ENCODE measurements at regions not wholly inside any gene's neighbourhood (a gene's known extent, or its start where the extent isn't known, plus 50 kb on each side); places are given as distances from the start of the nearest gene placed in this dataset.

- no peak for DNase-seq
These were observed 218.9 kb upstream of the ISX start for GRCh38 chr22:34847072-34847471.

GRCh38 chr22:34849965-34850364 is 216.0 kb upstream of the ISX start:
- no peak for DNase-seq

DNA sequence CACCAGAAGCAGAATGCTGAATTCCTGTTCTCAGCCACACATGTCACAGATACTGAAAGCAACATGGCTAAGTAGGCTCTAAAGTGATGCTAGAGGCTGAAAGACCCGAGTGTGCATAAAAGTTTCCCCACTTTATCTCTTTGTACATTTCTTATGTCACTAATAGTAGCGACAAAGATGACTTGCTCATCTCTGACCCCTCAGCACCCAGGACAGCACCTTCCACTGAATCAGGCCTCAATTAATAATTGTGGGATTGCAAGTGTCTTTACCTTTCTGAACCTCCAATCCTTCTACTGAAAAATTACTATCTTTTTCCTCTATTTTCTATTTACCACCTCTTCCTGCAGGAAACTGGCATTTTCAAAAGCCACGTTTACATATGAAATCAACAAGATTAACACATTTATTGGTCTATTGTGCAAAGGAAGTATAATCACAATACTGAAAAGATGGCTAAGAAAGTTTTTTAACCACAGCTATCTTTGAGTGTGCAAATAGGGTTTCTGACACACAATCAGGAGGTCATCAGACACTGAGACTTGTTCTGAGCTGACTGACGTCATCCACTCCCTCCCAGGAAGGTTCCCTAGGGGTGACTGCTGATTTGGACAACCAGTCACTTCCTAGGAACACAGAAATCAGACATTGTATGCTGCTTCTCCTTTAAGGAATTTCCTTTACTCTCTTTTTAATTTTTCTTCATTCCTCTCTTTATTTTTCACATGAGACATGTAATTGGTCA is 213.9 kb upstream of the ISX start:
- DNase-seq = no peak

DNA sequence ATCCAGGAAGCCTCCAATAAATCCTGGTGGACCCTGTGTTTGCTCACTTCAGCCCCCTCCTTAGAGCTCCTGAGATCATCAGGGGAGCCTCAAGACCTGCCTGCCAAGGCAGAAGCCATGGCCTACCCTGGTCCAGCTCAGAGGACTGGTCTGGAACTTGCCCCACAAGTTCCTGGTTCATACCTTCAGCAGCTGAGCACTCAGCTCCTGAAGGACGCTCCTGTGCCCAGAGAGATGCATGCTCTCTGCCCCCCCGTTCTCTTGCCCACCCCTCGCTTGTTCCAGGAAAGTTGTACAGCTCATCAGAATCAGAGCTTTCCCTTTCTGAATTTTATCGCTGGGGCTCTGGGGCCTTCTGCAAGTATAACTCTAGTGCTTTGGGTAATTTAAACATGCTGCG is 210.5 kb upstream of the ISX start:
- DNase-seq = no peak

DNA sequence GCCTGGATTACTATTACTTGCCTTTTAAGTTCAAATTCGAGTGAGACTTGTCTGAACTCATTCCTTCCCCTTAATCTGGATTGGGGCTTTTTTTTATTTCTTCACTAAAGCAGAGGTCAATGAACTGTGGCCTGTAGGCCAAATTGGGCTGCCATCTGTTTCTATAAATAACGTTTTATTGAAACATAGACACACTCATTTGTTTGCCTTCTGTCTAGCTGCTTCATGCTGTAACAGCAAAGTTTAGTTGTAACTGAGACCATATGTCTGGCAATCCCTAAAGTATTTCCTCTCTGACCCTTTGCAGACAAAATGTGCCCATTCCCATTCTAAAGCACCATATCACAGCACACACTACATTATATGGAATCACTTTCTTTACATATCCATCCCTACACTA is 207.9 kb upstream of the ISX start:
- DNase-seq = no peak

DNA sequence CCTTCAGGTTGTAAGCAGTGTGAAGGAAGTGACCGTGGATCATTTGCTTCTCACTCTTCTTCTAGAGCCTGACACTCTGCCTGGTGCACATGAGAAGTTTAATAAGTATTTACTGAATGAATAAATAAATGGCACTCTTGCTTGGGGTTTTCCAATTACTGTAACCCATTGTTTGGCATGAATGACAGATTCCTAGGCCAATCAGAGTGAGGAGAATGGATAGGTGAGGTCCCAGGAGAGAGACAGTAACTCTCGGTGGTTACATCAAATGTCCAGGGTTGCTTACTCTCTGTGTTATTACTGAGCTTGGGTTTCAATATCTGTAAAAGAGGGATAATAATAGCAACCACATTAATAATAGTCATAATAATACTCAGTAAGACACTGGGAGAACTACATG is 204.2 kb upstream of the ISX start:
- no peak for DNase-seq

- DNase-seq = no peak
These were observed 199.9 kb upstream of the ISX start for GRCh38 chr22:34866081-34866480.

DNA sequence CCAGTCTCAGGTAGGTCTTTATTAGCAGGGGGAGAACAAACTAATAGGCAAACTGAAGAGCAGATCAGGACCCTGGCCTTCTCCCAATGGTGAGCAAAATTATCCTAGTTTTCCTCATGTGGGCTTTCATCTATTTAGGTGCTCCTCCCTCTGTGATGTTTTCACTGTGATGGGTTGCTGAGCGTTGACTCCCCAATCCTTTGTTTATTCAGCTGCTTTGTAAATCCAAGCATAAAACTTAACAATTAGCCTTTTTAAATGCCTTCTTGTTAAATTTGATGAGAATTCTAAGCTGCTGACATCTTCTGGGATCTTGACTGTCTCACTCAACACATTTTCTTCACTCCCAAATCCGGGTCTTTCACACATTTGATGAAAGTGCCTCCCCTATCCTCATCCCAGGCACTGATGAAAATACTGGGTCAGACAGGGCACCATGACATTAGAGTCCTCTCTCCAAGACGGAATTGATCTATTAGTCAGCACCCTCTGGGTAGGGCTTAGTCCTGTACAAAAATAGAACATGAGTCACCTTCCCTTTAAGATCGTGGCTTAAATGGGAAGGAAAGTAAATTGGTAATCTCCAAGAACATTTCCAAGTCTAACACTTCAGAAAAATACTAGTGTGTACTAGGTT is 199.3 kb upstream of the ISX start:
- DNase-seq = no peak

- DNase-seq = no peak
These were observed 188.5 kb upstream of the ISX start for GRCh38 chr22:34877506-34877905.

GRCh38 chr22:34878171-34878570 is 187.8 kb upstream of the ISX start:
- no peak for DNase-seq

GRCh38 chr22:34879001-34879400 is 187.0 kb upstream of the ISX start:
- DNase-seq = no peak

DNA sequence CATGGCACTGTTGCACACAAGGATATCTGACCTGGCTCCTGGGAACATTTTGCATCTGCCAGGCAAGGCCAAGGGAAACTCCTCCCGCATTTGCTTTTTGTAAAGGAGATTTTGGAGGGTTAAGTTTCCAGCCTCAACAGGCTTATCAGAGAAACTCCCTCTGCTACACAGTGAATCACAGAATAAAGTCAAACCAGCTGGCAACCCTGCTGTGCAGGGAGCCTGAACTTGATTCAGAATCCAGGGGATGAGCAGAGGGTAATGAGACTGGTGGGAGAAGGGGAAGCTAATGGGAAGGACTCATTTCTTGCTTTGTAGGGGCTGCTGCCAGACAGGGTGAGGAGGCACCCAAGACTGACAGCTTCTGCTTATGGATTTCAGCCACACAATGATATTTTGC is 185.3 kb upstream of the ISX start:
- no peak for DNase-seq

DNA sequence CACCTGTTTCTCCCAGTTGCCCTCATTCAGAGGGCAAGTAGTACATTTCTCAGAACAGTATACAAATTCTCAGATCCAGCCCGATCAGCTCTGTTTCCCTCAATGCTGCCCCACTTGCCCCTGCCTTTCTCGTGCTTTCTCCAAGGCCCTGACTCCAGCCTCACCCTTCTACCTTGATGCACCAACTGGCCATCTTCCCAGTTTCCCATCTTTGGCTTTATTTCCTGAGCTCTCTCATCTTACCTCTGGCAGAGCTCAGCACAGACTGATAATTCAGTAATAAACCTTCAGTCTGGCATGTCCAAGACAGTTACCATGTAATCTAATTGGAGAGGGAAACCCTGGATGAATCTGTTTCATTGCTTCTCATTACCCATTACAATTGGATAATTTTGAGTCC is 184.5 kb upstream of the ISX start:
- DNase-seq = no peak

DNA sequence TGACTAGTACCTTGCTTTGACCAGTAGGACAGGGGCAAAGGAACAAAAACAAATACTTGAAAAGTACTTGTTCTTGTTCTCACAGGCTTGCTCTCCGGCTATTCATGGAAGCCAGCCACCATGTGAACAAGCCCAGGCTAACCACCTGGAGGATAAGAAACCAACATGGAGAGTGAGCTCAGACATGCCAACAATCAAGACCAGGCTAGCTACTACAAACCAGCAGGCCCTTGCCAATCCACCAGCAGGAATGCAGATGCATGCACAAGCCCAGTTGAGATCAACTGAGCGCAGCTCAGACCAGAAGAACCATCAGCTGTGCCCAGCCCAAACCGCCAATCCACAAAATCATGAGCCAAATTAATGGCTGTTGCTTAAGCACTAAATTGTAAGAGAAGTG is 180.1 kb upstream of the ISX start:
- DNase-seq = no peak

DNA sequence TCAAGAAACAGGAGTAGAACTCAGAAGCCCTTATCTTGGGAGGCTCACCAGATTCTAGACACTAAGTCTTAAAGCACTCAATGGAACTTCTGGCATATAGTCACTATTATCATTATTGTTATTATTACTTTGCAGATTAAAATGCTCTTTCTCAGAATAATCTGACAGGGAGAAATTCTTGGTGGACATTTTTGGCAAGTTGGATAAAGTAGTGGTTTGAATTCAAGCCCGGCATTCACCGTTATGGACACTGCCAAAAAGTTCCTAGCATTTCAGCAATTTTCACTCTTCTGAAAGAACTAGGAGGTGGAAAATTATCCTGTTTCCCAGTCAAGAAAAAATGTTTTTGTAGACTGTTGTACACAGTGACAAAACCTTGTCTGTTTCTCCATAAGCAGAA is 179.6 kb upstream of the ISX start:
- DNase-seq = no peak

DNA sequence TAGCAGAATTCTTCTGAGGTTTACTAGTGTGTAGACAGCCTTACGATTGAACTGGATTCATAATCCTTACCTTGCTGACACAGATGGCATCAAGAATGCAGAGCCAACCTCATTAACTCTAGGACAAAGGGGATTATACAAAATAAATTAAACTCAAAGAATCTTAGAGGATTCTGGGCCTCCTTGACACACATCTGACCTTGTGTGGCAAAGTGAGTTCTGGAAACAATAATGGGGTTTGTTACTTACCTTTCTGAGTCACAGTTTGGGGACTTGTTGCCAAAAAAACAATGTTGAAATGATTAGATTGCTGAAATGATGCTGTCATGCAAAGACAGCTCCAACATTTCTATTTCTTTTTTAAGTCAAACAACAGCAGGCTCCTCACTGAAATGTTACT is 179.1 kb upstream of the ISX start:
- no peak for DNase-seq

DNA sequence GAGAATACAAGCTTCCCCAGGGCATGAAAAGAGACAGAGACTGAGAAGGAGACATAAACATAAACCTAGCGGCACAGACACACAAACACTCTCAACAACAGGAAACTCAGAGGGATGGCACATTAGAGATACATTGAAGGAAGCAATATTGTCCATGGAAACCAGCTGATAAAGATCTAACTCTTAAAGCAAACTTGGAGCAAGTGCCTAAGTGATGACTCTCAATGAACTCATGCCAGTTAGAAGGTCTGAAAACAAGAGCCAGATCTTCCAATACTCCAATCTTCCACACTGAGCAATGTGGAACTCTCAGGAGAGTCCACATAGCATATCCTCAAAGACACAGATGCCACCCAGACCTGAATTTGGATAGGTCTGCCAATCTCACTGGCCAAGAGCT is 168.8 kb upstream of the ISX start:
- DNase-seq = no peak

GRCh38 chr22:34902335-34902734 is 163.6 kb upstream of the ISX start:
- DNase-seq = no peak

DNA sequence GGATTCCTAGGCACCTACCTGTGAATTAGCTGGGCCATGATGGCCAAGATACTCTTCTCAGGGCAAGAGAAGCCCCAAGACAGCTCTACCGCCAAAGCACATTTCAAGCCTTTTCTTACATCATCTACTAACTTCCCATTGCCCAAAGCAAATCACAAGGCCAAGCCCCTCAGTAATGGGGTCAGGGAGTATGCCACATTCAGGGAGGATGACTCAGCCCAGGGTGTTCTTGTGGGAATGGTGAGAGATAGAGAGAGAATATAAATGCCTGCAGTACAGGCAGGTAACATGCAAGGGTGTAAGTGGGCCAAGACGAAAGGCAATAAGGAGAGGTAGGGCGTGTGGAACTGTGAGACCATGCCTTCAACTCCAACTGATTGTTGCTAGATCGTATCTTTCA is 162.5 kb upstream of the ISX start:
- DNase-seq = no peak

GRCh38 chr22:34904486-34904885 is 161.5 kb upstream of the ISX start:
- DNase-seq = no peak

GRCh38 chr22:34913826-34914225 is 152.1 kb upstream of the ISX start:
- no peak for DNase-seq

DNA sequence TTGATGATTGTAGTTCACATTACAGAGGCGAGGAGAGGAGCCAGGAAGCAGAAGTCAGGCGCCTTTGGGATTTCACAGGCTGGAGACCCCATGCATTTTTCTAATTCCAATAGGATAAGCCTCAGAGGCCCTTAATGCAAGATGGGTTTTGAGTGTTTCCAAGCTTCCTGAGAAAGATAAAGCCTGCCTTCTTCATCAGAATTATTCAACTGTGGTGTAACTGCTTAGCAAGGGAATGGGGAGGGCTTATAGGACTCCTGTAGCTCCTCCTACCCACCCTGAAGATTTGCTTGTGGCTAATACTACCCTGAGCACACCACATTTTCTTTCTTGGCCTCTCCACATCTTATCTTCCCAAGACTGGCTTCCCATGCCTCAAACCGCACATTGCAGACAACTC is 151.1 kb upstream of the ISX start:
- DNase-seq = no peak

- DNase-seq = no peak
These were observed 148.7 kb upstream of the ISX start for GRCh38 chr22:34917239-34917638.

DNA sequence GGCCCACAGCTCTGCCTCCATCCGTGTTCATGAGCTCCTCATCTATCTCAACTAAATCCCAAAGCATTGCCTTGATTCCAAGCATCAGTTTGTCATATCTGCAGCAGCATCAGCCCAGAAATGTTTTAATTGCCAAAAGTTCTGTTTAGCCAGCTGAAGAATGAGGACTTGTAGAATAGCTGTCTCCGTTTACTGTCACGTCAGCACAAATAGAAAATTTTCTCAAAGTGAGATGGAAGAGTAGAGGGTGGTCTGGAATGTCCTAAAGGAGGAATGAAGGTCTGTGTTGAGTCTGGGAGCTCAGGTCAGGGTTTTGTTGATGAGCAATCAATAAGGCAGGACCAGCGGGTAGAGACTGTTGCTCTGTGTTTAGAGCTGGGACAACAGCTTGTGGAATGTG is 134.9 kb upstream of the ISX start:
- DNase-seq = no peak

DNA sequence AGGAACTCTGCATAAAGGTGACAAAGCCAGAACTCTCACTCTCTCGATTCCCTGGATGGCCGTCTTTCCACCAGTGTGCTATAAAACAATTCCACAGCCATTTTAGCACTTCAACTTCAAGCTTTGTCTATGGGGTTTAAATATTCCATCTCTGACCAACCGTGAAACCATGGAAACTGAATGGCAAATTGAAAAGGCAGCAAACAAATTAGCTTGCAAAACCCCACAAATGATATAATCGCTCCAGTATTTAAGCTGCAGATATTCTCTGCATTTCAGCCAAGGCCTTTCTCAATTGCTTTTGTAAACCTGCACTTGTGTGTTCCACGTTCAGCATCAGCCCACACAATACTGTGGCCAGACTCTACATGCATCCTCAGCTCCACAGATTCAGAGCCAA is 131.7 kb upstream of the ISX start:
- no peak for DNase-seq

All from CD4-positive, alpha-beta T cell treated with Interleukin-10 for 1 hour (primary cell).